GM10266 (cell line): ENCODE measurements at regions not wholly inside any gene's neighbourhood (a gene's known extent, or its start where the extent isn't known, plus 50 kb on each side); places are given as distances from the start of the nearest gene placed in this dataset.

Experiments
- DNase-seq: peaks from one replicate; pipeline ENCODE4 v3.0.0; 2012; ENCODE audit errors: extremely low spot score
- TF ChIP-seq, protein P1 (sequence below): IDR thresholded peaks from 2 replicates; pipeline ENCODE4 v1.5.1; 2012; ENCODE audit warnings: mild to moderate bottlenecking, low read depth; ENCODE audit not compliant: control insufficient read depth, insufficient read depth; ENCODE audit errors: missing control alignments

- TF ChIP-seq, protein P1, sequence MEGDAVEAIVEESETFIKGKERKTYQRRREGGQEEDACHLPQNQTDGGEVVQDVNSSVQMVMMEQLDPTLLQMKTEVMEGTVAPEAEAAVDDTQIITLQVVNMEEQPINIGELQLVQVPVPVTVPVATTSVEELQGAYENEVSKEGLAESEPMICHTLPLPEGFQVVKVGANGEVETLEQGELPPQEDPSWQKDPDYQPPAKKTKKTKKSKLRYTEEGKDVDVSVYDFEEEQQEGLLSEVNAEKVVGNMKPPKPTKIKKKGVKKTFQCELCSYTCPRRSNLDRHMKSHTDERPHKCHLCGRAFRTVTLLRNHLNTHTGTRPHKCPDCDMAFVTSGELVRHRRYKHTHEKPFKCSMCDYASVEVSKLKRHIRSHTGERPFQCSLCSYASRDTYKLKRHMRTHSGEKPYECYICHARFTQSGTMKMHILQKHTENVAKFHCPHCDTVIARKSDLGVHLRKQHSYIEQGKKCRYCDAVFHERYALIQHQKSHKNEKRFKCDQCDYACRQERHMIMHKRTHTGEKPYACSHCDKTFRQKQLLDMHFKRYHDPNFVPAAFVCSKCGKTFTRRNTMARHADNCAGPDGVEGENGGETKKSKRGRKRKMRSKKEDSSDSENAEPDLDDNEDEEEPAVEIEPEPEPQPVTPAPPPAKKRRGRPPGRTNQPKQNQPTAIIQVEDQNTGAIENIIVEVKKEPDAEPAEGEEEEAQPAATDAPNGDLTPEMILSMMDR: no peak
- no peak for DNase-seq
Measured at GRCh38 chr15:96410175-96411055, 79.9 kb downstream of the NR2F2 start.

- no peak for DNase-seq
- TF ChIP-seq, protein P1: no peak
Measured at GRCh38 chr15:96411056-96412031, 80.8 kb downstream of the NR2F2 start.

DNA sequence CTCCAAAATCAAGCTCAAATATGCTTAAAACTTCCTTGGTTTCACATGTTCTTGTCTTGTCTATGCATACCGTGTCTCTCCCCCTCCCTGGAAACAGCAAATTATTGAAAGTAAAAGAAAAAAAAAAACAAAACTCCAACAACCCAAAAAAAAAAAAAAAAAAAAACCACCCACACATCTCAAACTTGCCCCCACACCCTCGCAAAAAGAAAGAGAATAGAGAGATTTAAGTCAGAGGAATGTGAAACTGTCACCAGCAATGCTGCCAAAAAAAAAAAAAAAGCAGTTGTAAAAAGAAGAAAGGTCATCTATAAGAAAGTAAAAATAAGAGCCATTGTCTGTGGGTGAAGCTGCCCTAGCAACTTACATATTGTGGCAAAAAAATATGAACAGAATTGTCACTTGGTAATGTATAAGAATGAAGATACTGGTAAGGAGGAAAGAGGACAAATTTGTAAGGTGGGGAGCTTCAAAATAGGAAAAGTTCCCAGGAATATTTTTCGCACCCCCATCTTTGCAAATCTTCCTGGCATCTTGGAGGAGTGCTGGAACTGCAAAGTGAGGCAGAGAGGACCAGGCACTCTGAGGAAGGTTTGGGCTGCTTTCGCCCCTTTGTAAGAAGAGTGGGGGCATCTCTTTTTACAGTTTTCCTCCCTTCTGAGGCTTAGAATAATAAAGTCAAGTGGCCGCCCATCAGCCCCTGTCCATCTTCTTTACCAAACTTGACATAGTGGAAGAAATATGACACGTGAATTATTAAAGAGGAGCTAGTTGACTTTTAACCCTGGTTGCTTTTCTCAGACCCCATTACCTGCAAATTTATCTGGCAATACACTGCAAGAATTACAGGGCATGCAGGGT is 81.8 kb downstream of the NR2F2 start:
- DNase-seq: no peak
- TF ChIP-seq, protein P1: no peak

DNA sequence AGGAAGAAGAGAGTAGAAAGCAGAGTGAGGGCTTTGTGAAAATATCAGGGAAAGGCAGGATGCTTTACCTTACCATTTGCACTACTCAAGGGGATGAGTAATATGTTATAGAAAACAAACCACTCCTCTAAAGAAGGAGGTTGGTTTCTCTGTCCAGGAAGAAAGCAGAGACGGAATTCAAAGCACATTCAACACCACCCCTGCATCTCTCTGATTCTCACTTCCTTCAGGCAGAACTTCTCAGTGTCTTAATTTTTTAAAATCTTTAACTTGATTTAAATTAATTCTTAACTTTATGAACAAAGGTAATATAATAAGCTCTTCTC is 82.4 kb downstream of the NR2F2 start:
- TF ChIP-seq, protein P1: no peak
- DNase-seq: no peak

GRCh38 chr15:96413657-96414056 is 83.2 kb downstream of the NR2F2 start:
- TF ChIP-seq, protein P1: no peak
- DNase-seq: no peak

GRCh38 chr15:96414875-96415274 is 84.4 kb downstream of the NR2F2 start:
- TF ChIP-seq, protein P1: no peak
- no peak for DNase-seq
